Aorta (tissue), 5 donors: ENCODE measurements at regions not wholly inside any gene's neighbourhood (a gene's known extent, or its start where the extent isn't known, plus 50 kb on each side); places are given as distances from the start of the nearest gene placed in this dataset.

ENCODE experiments used
- ATAC-seq: fragments of 200-7000 bp; cut with Tn5 transposase; one replicate; pipeline ENCODE4 v1.9.1; 2022; ENCODE audit warnings: moderate library complexity; ENCODE audit not compliant: low FRiP score
- DNase-seq, 2 donors: peaks; one replicate each; pipeline ENCODE4 v3.0.0-alpha.2; 2020
- H3K27ac ChIP-seq, 2 donors: one replicate each; pipeline ENCODE4 v1.5.1; 2013; ENCODE audit warnings: low read length in 2 of 2, mild to moderate bottlenecking in 2 of 2, moderate library complexity in 2 of 2, control low read depth in 1 of 2, inconsistent platforms in 1 of 2, low read depth in 1 of 2
- H3K27me3 ChIP-seq, 2 donors: one replicate each; pipeline ENCODE4 v1.6.1; 2013; ENCODE audit warnings: control low read depth in 1 of 2, low read length in 1 of 2, mild to moderate bottlenecking in 1 of 2, moderate library complexity in 1 of 2; ENCODE audit not compliant: insufficient read depth in 2 of 2, control insufficient read depth in 1 of 2
- H3K36me3 ChIP-seq, 2 donors: one replicate each; pipeline ENCODE4 v1.6.1; 2013; ENCODE audit warnings: control low read depth in 1 of 2, low read length in 1 of 2, mild to moderate bottlenecking in 1 of 2; ENCODE audit not compliant: insufficient read depth in 2 of 2, control insufficient read depth in 1 of 2
- H3K4me1 ChIP-seq, 2 donors: one replicate each; pipeline ENCODE4 v1.6.1; 2013; ENCODE audit warnings: low read length in 2 of 2, control low read depth in 1 of 2, mild to moderate bottlenecking in 1 of 2, moderate library complexity in 1 of 2; ENCODE audit not compliant: insufficient read depth in 2 of 2, control insufficient read depth in 1 of 2
- H3K4me3 ChIP-seq, 2 donors: one replicate each; pipeline ENCODE4 v1.5.1; 2013; ENCODE audit warnings: low read length in 2 of 2, control low read depth in 1 of 2, mild to moderate bottlenecking in 1 of 2
- H3K9me3 ChIP-seq: one replicate; pipeline ENCODE4 v1.6.1; 2013; ENCODE audit warnings: mild to moderate bottlenecking, low read length; ENCODE audit not compliant: control insufficient read depth
- WGBS, 2 donors: extraction: QIAGEN DNeasy Blood & Tissue Kit; methylation state at CpG; one replicate each; pipeline ENCODE4 v1.1.7; 2013; 5-methylcytosine and 5-hydroxymethylcytosine counted together
- intact Hi-C, 2 donors: fragments of 100-400 bp; cut with DNase I; formaldehyde crosslinking; loops; one replicate each; pipeline versions ENCODE4 v1.14.2 to v1.15.0; 2022
- donor health status: healthy with polysubstance abuse.
- donor health status: Bipolar disorder and iron deficiency.
- donor health status: DM: no; HTN: no; CAD: no.
- donor health status: DM: no; HTN: no; CAD: no.
- donor health status: DM: yes; HTN: yes; CAD: no.

GRCh38 chr14:29317423-29317822 is 550.8 kb downstream of the FOXG1 start:
- ATAC-seq = no peak
- 88 to 95% methylated on average over 1 of the region's 1 CpG for WGBS, 2 donors

DNA sequence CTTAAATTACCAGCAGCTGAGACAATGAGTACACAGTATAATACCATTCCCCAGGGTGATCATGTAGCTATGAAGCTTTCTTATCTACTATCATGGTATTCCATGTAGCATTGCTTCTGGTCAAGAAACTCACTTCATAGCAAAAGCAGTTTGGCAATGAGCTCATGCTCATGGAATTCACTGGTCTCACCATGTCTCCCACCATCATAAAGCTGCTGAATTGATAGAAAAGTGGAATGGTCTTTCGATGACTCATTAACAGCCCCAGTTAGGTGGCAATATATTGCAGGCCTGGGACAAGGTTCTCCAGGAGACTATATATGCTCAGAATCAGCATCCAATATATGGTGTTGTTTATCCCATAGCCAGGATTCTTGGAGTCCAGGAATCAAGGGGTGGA is 553.7 kb downstream of the FOXG1 start:
- 87 to 89% methylated on average over 1 of the region's 1 CpG for WGBS, 2 donors
- Histone ChIP-seq H3K27ac (no peak overlapping the region), H3K4me3 (no peak overlapping the region), H3K4me1 (no peaks in the 10 kb centered on the region), H3K9me3 (no peaks in the 10 kb centered on the region), H3K27me3 (no peaks in the 10 kb centered on the region), H3K36me3 (no peaks in the 10 kb centered on the region)
- no peak for ATAC-seq
- DNase-seq = no peak
- intact Hi-C loops = no loop called here

More at GRCh38 chr14:29317423-29317822, 550.8 kb downstream of the FOXG1 start:
- Histone ChIP-seq H3K4me1 (no peaks in the 10 kb centered on the region), H3K27ac (no peak overlapping the region), H3K4me3 (no peak overlapping the region), H3K9me3 (no peaks in the 10 kb centered on the region), H3K27me3 (no peaks in the 10 kb centered on the region), H3K36me3 (no peaks in the 10 kb centered on the region)
- intact Hi-C loops = no loop called here
- DNase-seq = no peak

DNA sequence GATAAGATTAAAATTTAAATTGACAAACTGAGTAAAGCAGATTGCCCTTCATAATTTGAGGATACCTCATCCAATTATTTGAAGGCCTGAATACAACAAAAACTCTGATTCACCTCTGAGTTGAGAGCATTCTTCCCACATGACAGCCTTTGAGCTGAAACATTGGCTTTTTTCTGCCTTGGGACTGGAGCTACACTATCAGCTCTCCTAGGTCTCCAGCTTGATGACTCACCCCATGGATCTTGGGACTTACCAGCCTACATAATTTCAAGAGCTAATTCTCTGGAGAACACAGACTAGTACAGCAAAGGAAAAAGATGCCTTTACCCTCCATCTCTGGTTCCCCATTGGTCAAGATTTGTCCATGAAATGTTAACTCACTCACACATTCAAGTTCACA is 555.1 kb downstream of the FOXG1 start:
- no peak for DNase-seq
- no peak for ATAC-seq
- Histone ChIP-seq H3K36me3 (no peaks in the 10 kb centered on the region), H3K27me3 (no peaks in the 10 kb centered on the region), H3K4me3 (no peak overlapping the region), H3K4me1 (no peaks in the 10 kb centered on the region), H3K27ac (no peak overlapping the region), H3K9me3 (no peaks in the 10 kb centered on the region)
- intact Hi-C loops = no loop called here

GRCh38 chr14:29339494-29340172 is 573.0 kb downstream of the FOXG1 start:
- DNase-seq (no peak), ATAC-seq (no peak)
- WGBS, 2 donors = 77 to 84% methylated on average over 3 of the region's 3 CpGs
- no peak overlapping the region for H3K4me3 ChIP-seq
- H3K9me3 ChIP-seq = no peaks in the 10 kb centered on the region
- no peaks in the 10 kb centered on the region for H3K27me3 ChIP-seq
- intact Hi-C loops = no loop called here
- H3K27ac ChIP-seq = no peak overlapping the region
- H3K36me3 ChIP-seq = no peaks in the 10 kb centered on the region
- H3K4me1 ChIP-seq = no peaks in the 10 kb centered on the region

DNA sequence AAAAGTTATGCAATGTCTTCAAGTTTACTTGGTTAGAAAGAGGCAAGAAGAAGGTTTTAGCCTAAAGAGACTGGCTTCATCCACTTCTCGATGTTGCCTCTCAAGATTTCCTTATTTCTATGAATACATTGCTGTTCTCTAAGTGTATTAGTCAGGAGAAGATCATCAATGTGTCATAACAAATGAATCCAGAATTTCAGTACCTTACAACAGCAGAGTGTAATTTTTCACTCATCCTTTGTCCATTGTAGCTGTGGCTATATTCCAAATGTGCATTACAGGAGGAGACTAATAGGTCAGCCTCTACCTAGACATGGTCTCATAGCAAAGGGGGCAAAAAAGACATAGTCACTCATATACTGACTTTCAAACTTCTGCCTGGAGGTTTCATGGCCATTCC is 579.1 kb downstream of the PRKD1 start:
- intact Hi-C loops = no loop called here
- no peak overlapping the region for H3K27ac ChIP-seq
- no peaks in the 10 kb centered on the region for H3K4me1 ChIP-seq
- H3K9me3 ChIP-seq = no peaks in the 10 kb centered on the region
- no peaks in the 10 kb centered on the region for H3K36me3 ChIP-seq
- DNase-seq (no peak), ATAC-seq (no peak)
- H3K27me3 ChIP-seq = no peaks in the 10 kb centered on the region
- 56 to 80% methylated on average over 1 of the region's 1 CpG for WGBS, 2 donors
- H3K4me3 ChIP-seq = no peak overlapping the region

- DNase-seq (no peak), ATAC-seq (no peak)
- H3K27ac ChIP-seq = no peak overlapping the region
- no peaks in the 10 kb centered on the region for H3K36me3 ChIP-seq
- intact Hi-C loops = no loop called here
- 69 to 75% methylated on average over 3 of the region's 3 CpGs for WGBS, 2 donors
- H3K4me3 ChIP-seq = no peak overlapping the region
- no peaks in the 10 kb centered on the region for H3K4me1 ChIP-seq
- H3K9me3 ChIP-seq = no peaks in the 10 kb centered on the region
- no peaks in the 10 kb centered on the region for H3K27me3 ChIP-seq
These were observed 577.2 kb downstream of the PRKD1 start for GRCh38 chr14:29350496-29350895.

DNA sequence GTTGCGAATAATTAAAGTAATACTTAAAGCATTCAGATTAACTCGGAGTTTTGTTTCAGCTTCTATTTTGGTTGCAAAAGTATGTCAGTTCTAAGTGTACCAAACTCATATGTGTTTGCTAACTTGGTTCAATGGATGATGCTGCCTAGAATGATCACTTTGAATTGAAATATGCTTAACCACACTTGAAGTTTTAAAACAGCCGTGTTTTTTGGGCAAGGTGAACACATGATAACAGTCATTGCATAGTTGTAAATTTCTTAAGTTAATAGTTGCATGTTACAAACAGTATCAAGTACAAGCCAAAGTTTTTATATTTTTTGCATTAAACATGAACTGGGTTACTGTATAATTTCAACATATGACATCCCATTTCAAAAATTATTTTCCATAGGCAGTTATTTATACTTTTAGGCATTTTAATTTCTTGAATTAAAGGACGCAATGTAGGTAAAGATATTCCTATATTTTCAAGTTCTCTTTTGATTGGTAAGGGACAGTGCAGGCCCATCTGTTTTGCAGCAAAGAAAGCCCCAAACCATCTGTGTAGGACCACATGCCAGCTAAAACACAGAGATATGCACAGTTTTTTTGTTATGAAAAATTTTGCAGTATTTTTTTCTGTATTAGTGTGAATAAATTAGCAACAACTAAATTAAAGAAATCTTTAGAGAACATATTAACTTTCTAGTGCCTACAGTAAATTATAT is 575.5 kb downstream of the PRKD1 start:
- intact Hi-C loops = no loop called here
- no peak for DNase-seq
- H3K9me3 ChIP-seq = no peaks in the 10 kb centered on the region
- no peak overlapping the region for H3K4me3 ChIP-seq
- H3K4me1 ChIP-seq = no peaks in the 10 kb centered on the region
- no peak overlapping the region for H3K27ac ChIP-seq
- 83 to 84% methylated on average over 4 of the region's 4 CpGs for WGBS, 2 donors
- no peak for ATAC-seq
- H3K36me3 ChIP-seq = no peaks in the 10 kb centered on the region
- no peaks in the 10 kb centered on the region for H3K27me3 ChIP-seq

DNA sequence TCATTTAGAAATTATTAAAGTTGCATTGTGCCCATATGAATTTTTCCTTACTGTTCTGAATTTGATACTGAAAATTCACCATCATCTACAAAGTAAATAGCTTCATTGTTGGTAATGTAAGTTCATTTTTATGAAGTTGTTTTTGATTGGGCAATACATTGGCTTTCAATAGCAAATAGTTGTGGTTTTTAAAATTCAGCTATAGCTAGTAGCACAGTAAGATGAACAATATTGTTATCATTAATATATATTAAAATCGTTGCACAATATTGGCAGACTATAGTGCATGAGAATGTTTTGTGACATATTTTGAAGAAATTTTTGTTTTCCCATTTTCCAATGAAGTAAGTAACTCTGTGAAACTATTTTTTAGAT is 575.0 kb downstream of the PRKD1 start:
- ATAC-seq (no peak), DNase-seq (no peak)
- WGBS, 2 donors = 76 to 89% methylated on average over 1 of the region's 1 CpG
- Histone ChIP-seq H3K9me3 (no peaks in the 10 kb centered on the region), H3K27ac (no peak overlapping the region), H3K4me1 (no peaks in the 10 kb centered on the region), H3K4me3 (no peak overlapping the region), H3K36me3 (no peaks in the 10 kb centered on the region), H3K27me3 (no peaks in the 10 kb centered on the region)
- intact Hi-C loops = no loop called here

DNA sequence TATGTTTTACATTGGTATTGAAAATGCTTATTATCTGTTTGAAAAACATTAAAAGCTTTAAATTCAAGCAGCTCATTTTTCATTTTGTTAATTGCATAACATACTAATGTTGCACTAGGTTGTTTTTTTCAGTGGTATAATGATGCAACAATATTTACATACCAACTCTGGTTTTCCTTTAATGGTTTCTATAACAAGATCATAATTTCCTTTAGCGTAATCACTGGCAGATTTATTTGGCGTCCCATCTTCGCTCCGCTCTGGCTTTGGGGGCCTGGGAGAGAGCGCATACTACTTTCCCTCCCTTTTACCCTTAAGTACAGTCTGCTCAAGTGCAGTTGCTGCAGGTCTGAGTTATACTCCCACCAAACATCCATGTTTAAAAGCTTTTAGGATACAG is 574.1 kb downstream of the PRKD1 start:
- Histone ChIP-seq H3K27me3 (no peaks in the 10 kb centered on the region), H3K27ac (no peak overlapping the region), H3K9me3 (no peaks in the 10 kb centered on the region), H3K4me3 (no peak overlapping the region), H3K36me3 (no peaks in the 10 kb centered on the region), H3K4me1 (no peaks in the 10 kb centered on the region)
- ATAC-seq (no peak), DNase-seq (no peak)
- WGBS, 2 donors = 84 to 89% methylated on average over 5 of the region's 5 CpGs
- intact Hi-C loops = no loop called here
